Keratinocyte (primary cell): ENCODE measurements at regions not wholly inside any gene's neighbourhood (a gene's known extent, or its start where the extent isn't known, plus 50 kb on each side); places are given as distances from the start of the nearest gene placed in this dataset.

Experiments used
- DNase-seq: peaks from one replicate; pipeline ENCODE4 v3.0.0-alpha.2; 2011; ENCODE audit warnings: low read depth, missing footprints, low spot score
- FAIRE-seq: peaks from 2 replicates; lab custom pipeline; 2011; peaks lifted over from hg19 to GRCh38; lab: Jason Lieb, UNC
- H2AFZ ChIP-seq: 2 replicates; pipeline ENCODE4 v1.6.0; 2012; ENCODE audit warnings: low read length, control low read depth, inconsistent platforms; ENCODE audit not compliant: control insufficient read depth
- H3K27ac ChIP-seq: 2 replicates; pipeline ENCODE4 v1.5.1; 2011; ENCODE audit warnings: low read length; ENCODE audit not compliant: control insufficient read depth, insufficient read depth
- H3K27me3 ChIP-seq: 3 replicates; pipeline ENCODE4 v1.6.0; 2011; ENCODE audit warnings: low read length; ENCODE audit not compliant: control insufficient read depth, insufficient read depth; ENCODE audit errors: extremely low read depth
- H3K36me3 ChIP-seq, 2 experiments: 2 replicates in 1 of 2; 3 replicates in 1 of 2; pipeline ENCODE4 v1.5.1; 2011; ENCODE audit warnings: low read length in 2 of 2, mild to moderate bottlenecking in 1 of 2; ENCODE audit not compliant: control insufficient read depth in 2 of 2, insufficient read depth in 2 of 2; ENCODE audit errors: extremely low read depth in 1 of 2
- H3K4me1 ChIP-seq: 3 replicates; pipeline ENCODE4 v1.5.1; 2011; ENCODE audit warnings: low read length; ENCODE audit not compliant: control insufficient read depth, insufficient read depth; ENCODE audit errors: extremely low read depth
- H3K4me2 ChIP-seq: 3 replicates; pipeline ENCODE4 v1.6.0; 2011; ENCODE audit warnings: low read depth, low read length; ENCODE audit not compliant: control insufficient read depth, insufficient read depth; ENCODE audit errors: extremely low read depth
- H3K4me3 ChIP-seq, 3 experiments: fragments of 200-600 bp in 1 of 3; sonication (generic) in 1 of 3; 2 replicates in 2 of 3; 3 replicates in 1 of 3; pipeline ENCODE4 v1.5.1; 2011 to 2016; ENCODE audit warnings: low read length in 3 of 3, mild to moderate bottlenecking in 3 of 3, control low read depth in 2 of 3, inconsistent platforms in 1 of 3, low read depth in 1 of 3, mixed read lengths in 1 of 3, mixed run types in 1 of 3, moderate library complexity in 1 of 3; ENCODE audit not compliant: control insufficient read depth in 2 of 3, insufficient read depth in 2 of 3; ENCODE audit errors: extremely low read depth in 1 of 3
- H3K79me2 ChIP-seq: 2 replicates; pipeline ENCODE4 v1.6.0; 2012; ENCODE audit warnings: low read length; ENCODE audit not compliant: control insufficient read depth, insufficient read depth
- H3K9ac ChIP-seq: 3 replicates; pipeline ENCODE4 v1.6.0; 2011; ENCODE audit warnings: low read length; ENCODE audit not compliant: control insufficient read depth, insufficient read depth; ENCODE audit errors: extremely low read depth
- H3K9me1 ChIP-seq: 3 replicates; pipeline ENCODE4 v1.6.0; 2011; ENCODE audit warnings: low read length; ENCODE audit not compliant: control insufficient read depth, insufficient read depth; ENCODE audit errors: extremely low read depth
- H3K9me3 ChIP-seq: 2 replicates; pipeline ENCODE4 v1.5.1; 2012; ENCODE audit warnings: low read depth, low read length; ENCODE audit not compliant: control insufficient read depth
- H4K20me1 ChIP-seq: 3 replicates; pipeline ENCODE4 v1.6.0; 2011; ENCODE audit warnings: low read length; ENCODE audit not compliant: control insufficient read depth, insufficient read depth; ENCODE audit errors: extremely low read depth
- EZH2 ChIP-seq: IDR thresholded peaks from one replicate; pipeline ENCODE4 v1.6.1; 2012; ENCODE audit warnings: inconsistent platforms, mild to moderate bottlenecking, low read length, moderate library complexity
- dilution Hi-C: fragments of 300-500 bp; cut with MboI; formaldehyde crosslinking; loops from one replicate; pipeline ENCODE4 v1.7.0; 2020; ENCODE audit warnings: low sequenced_read_pairs; ENCODE audit not compliant: extremely low pct_ligation_motif_present
- TF ChIP-seq, protein P1 (sequence below), 3 experiments: IDR thresholded peaks in 1 of 3; conservative IDR thresholded peaks in 1 of 3; optimal IDR thresholded peaks in 1 of 3; 2 replicates in 2 of 3; 3 replicates in 1 of 3; pipeline versions ENCODE3 to v1.5.1; 2011; ENCODE audit warnings: low read length in 3 of 3, mild to moderate bottlenecking in 3 of 3, moderate library complexity in 2 of 3, control low read depth in 1 of 3, inconsistent platforms in 1 of 3; ENCODE audit not compliant: insufficient read depth in 2 of 3; ENCODE audit errors: extremely low read depth in 1 of 3

DNA sequence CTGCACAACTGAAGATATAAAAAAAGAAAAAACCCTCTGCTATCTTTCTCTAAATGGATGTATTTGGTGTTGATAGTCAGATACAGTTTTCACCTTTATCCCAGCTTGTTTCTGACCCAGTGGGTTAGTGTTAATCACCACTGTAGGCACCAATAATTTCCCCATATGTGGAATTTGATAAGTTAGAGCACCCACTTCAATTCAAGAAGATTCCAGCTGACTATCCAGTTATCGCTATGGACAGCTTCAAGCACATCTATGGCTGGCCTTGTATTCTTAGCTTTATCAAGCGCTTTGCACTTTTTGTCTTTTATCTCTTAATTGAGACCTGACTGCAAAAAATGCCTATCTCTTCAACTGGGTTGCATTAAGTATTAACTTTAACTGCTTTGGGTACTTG lies 200.4 kb downstream of the NR4A2 start:
- FAIRE-seq = no peak
- TF ChIP-seq EZH2 = no peak
- TF ChIP-seq, protein P1, sequence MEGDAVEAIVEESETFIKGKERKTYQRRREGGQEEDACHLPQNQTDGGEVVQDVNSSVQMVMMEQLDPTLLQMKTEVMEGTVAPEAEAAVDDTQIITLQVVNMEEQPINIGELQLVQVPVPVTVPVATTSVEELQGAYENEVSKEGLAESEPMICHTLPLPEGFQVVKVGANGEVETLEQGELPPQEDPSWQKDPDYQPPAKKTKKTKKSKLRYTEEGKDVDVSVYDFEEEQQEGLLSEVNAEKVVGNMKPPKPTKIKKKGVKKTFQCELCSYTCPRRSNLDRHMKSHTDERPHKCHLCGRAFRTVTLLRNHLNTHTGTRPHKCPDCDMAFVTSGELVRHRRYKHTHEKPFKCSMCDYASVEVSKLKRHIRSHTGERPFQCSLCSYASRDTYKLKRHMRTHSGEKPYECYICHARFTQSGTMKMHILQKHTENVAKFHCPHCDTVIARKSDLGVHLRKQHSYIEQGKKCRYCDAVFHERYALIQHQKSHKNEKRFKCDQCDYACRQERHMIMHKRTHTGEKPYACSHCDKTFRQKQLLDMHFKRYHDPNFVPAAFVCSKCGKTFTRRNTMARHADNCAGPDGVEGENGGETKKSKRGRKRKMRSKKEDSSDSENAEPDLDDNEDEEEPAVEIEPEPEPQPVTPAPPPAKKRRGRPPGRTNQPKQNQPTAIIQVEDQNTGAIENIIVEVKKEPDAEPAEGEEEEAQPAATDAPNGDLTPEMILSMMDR (optimal IDR thresholded peaks at IDR 0.05 in 1 of 3, IDR thresholded peaks at IDR 0.05 in 1 of 3, conservative IDR thresholded peaks at IDR 0.05 in 1 of 3; ENCODE audit: extremely low read depth in 1 of 3, insufficient read depth in 2 of 3, low read length in 3 of 3) = no peak
- dilution Hi-C loops = no loop called here
- no peaks in the 10 kb centered on the region for H3K9me1 ChIP-seq
- H4K20me1 ChIP-seq = no peaks in the 10 kb centered on the region
- no peaks in the 10 kb centered on the region for H3K79me2 ChIP-seq
- H2AFZ ChIP-seq = no peak overlapping the region
- H3K9me3 ChIP-seq = no peaks in the 10 kb centered on the region
- no peak for DNase-seq
- no peak overlapping the region for H3K27ac ChIP-seq
- no peak overlapping the region for H3K9ac ChIP-seq
- H3K27me3 ChIP-seq = no peaks in the 10 kb centered on the region
- H3K4me2 ChIP-seq = no peak overlapping the region
- no peaks in the 10 kb centered on the region for H3K4me1 ChIP-seq
- no peaks in the 10 kb centered on the region for H3K36me3 ChIP-seq
- H3K4me3 ChIP-seq = no peak overlapping the region

DNA sequence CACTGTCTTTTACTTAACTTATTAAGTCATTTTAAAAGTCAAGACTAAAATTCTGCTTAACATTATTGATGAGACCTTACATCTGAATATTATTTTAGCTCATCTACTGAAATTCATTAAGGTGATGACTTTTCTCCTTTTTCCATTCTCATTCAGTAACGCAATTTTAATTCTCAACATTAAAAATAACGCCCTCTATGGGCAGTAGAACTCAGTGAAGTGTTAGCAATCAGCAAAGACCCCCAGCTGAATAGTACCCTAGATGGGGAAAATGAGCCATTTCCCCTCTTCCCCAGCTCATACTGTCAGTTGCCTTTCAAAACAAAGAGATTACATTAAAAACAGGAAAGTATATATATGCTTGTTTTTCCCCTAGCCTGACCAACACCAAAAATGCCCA lies 203.3 kb downstream of the NR4A2 start:
- no peak for DNase-seq
- no peak for TF ChIP-seq EZH2
- dilution Hi-C loops = no loop called here
- Histone ChIP-seq H3K4me1 (no peaks in the 10 kb centered on the region), H3K4me3 (no peak overlapping the region), H3K9me1 (no peaks in the 10 kb centered on the region), H3K27ac (no peak overlapping the region), H3K36me3 (no peaks in the 10 kb centered on the region), H3K27me3 (no peaks in the 10 kb centered on the region), H2AFZ (no peak overlapping the region), H4K20me1 (no peaks in the 10 kb centered on the region), H3K4me2 (no peak overlapping the region), H3K9ac (no peak overlapping the region), H3K79me2 (no peaks in the 10 kb centered on the region), H3K9me3 (no peaks in the 10 kb centered on the region)
- no peak for FAIRE-seq

DNA sequence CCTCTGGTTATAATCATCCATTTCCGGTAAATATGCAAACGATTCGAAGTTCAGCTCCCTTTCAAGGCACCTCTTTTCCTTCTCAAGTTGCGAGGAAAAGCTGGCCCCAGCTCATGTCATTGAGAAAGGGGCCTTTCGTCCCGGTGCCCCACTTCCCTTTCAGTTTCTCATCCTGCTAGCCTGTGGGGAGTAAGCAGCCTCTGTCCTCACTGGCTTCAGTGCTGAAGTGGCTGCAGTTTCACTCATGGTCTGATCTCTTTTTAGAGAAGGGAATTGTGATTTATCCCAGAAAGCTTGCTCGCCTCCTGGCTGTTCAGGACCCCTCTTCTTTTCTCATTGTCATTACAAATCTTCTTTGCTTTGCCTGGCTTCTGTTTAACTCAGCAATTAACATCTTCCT lies 207.5 kb downstream of the NR4A2 start:
- Histone ChIP-seq H3K27me3 (no peaks in the 10 kb centered on the region), H3K27ac (no peak overlapping the region), H2AFZ (no peak overlapping the region), H3K4me1 (no peaks in the 10 kb centered on the region), H4K20me1 (no peaks in the 10 kb centered on the region), H3K4me3 (no peak overlapping the region), H3K9me1 (no peaks in the 10 kb centered on the region), H3K79me2 (no peaks in the 10 kb centered on the region), H3K36me3 (no peaks in the 10 kb centered on the region), H3K9ac (no peak overlapping the region), H3K9me3 (no peaks in the 10 kb centered on the region), H3K4me2 (no peak overlapping the region)
- DNase-seq (no peak), FAIRE-seq (no peak)
- dilution Hi-C loops = no loop called here
- TF ChIP-seq, protein P1 (optimal IDR thresholded peaks at IDR 0.05 in 1 of 3, IDR thresholded peaks at IDR 0.05 in 1 of 3, conservative IDR thresholded peaks at IDR 0.05 in 1 of 3; ENCODE audit: extremely low read depth in 1 of 3, insufficient read depth in 2 of 3, low read length in 3 of 3) = no peak
- TF ChIP-seq EZH2 = no peak
